GM12878 (cell line): ENCODE measurements at regions not wholly inside any gene's neighbourhood (a gene's known extent, or its start where the extent isn't known, plus 50 kb on each side); places are given as distances from the start of the nearest gene placed in this dataset.

Experiments
- EZH2 ChIP-seq: IDR thresholded peaks from 2 replicates; pipeline ENCODE4 v1.6.1; 2012; ENCODE audit warnings: low read depth, mild to moderate bottlenecking, control low read depth, inconsistent platforms, low read length, borderline replicate concordance; ENCODE audit not compliant: control insufficient read depth
- HDAC2 ChIP-seq: fragments of 200-600 bp; sonication (generic); IDR thresholded peaks from 2 replicates; pipeline ENCODE4 v1.6.1; 2017
- POLR2A ChIP-seq: IDR thresholded peaks from 2 replicates; pipeline ENCODE4 v1.6.1; 2011; ENCODE audit warnings: low read depth, mild to moderate bottlenecking, low read length
- POLR2AphosphoS5 ChIP-seq: IDR thresholded peaks from 2 replicates; pipeline ENCODE4 v1.6.1; 2011; ENCODE audit warnings: mild to moderate bottlenecking, low read length, inconsistent platforms
- SIN3A ChIP-seq: IDR thresholded peaks from 2 replicates; pipeline ENCODE4 v1.6.1; 2012; ENCODE audit warnings: low read depth, low read length, improper control_type of control experiment
- SMAD5 ChIP-seq: IDR thresholded peaks from 2 replicates; pipeline ENCODE4 v1.6.1; 2016; ENCODE audit warnings: antibody characterized with exemption, low read depth
- ZNF207 ChIP-seq: fragments of 450-650 bp; IDR thresholded peaks from 2 replicates; pipeline ENCODE4 v1.6.1; 2014; ENCODE audit warnings: antibody characterized with exemption, mild to moderate bottlenecking, borderline replicate concordance
- TF ChIP-seq, protein P1 (sequence below): fragments of 450-650 bp; formaldehyde crosslinking; IDR thresholded peaks from 2 replicates; pipeline ENCODE4 v1.4.0; 2020; ENCODE audit warnings: mild to moderate bottlenecking, moderate library complexity
- TF ChIP-seq, protein P2 (sequence below), 3 experiments: IDR thresholded peaks in 2 of 3; conservative IDR thresholded peaks in 1 of 3; 2 replicates each; pipeline ENCODE4 v1.5.1; 2011; ENCODE audit warnings: low read depth in 3 of 3, low read length in 3 of 3, mild to moderate bottlenecking in 3 of 3, control low read depth in 2 of 3, moderate library complexity in 2 of 3, inconsistent platforms in 1 of 3, mixed read lengths in 1 of 3; ENCODE audit not compliant: control insufficient read depth in 2 of 3, insufficient read depth in 1 of 3; ENCODE audit errors: extremely low read depth in 1 of 3

DNA sequence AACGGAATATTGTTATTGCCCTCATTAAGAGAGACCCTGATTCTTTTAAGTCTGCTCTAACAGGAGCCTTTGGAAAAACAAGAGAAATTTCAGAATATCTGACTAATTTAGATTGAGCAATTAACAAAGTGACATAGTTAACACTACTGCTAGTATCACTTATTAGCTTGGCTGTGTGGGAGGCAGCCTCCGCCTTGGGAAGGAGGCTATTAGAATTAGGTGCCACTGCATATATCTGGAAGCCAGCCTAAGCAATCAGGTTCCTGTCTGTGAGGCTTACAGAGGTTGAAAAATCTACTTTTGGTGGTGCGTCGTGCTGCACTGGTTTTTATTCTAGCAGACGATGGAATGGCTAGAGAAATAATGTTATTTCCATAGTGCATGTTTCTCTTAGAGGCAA, 227.2 kb downstream of the OLFM4 start:
- TF ChIP-seq POLR2A = no peak
- no peak for TF ChIP-seq HDAC2
- TF ChIP-seq, protein P1, sequence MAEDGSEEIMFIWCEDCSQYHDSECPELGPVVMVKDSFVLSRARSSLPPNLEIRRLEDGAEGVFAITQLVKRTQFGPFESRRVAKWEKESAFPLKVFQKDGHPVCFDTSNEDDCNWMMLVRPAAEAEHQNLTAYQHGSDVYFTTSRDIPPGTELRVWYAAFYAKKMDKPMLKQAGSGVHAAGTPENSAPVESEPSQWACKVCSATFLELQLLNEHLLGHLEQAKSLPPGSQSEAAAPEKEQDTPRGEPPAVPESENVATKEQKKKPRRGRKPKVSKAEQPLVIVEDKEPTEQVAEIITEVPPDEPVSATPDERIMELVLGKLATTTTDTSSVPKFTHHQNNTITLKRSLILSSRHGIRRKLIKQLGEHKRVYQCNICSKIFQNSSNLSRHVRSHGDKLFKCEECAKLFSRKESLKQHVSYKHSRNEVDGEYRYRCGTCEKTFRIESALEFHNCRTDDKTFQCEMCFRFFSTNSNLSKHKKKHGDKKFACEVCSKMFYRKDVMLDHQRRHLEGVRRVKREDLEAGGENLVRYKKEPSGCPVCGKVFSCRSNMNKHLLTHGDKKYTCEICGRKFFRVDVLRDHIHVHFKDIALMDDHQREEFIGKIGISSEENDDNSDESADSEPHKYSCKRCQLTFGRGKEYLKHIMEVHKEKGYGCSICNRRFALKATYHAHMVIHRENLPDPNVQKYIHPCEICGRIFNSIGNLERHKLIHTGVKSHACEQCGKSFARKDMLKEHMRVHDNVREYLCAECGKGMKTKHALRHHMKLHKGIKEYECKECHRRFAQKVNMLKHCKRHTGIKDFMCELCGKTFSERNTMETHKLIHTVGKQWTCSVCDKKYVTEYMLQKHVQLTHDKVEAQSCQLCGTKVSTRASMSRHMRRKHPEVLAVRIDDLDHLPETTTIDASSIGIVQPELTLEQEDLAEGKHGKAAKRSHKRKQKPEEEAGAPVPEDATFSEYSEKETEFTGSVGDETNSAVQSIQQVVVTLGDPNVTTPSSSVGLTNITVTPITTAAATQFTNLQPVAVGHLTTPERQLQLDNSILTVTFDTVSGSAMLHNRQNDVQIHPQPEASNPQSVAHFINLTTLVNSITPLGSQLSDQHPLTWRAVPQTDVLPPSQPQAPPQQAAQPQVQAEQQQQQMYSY (CRISPR knock-in tag) = no peak
- TF ChIP-seq EZH2 = no peak
- TF ChIP-seq, protein P2, sequence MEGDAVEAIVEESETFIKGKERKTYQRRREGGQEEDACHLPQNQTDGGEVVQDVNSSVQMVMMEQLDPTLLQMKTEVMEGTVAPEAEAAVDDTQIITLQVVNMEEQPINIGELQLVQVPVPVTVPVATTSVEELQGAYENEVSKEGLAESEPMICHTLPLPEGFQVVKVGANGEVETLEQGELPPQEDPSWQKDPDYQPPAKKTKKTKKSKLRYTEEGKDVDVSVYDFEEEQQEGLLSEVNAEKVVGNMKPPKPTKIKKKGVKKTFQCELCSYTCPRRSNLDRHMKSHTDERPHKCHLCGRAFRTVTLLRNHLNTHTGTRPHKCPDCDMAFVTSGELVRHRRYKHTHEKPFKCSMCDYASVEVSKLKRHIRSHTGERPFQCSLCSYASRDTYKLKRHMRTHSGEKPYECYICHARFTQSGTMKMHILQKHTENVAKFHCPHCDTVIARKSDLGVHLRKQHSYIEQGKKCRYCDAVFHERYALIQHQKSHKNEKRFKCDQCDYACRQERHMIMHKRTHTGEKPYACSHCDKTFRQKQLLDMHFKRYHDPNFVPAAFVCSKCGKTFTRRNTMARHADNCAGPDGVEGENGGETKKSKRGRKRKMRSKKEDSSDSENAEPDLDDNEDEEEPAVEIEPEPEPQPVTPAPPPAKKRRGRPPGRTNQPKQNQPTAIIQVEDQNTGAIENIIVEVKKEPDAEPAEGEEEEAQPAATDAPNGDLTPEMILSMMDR (IDR thresholded peaks at IDR 0.05 in 2 of 3, conservative IDR thresholded peaks at IDR 0.05 in 1 of 3; ENCODE audit: control insufficient read depth in 2 of 3, extremely low read depth in 1 of 3, insufficient read depth in 1 of 3, low read depth in 3 of 3, low read length in 3 of 3) = no peak
- no peak for TF ChIP-seq ZNF207
- no peak for TF ChIP-seq SIN3A
- no peak for TF ChIP-seq POLR2AphosphoS5
- no peak for TF ChIP-seq SMAD5
